ENCODE measurements at regions not wholly inside any gene's neighbourhood (a gene's known extent, or its start where the extent isn't known, plus 50 kb on each side); places are given as distances from the start of the nearest gene placed in this dataset.

- in situ Hi-C loops (cut with MboI) = no loop called here
Observed at GRCh38 chr1:57824535-57824934, 400.7 kb upstream of the DAB1 start.

GRCh38 chr1:57820356-57821095 lies 396.7 kb upstream of the DAB1 start:
- H3K9me3 ChIP-seq (replicated peaks; ENCODE audit: control insufficient read depth, insufficient read depth, low read length) = no peaks in the 10 kb centered on the region
- H3K9ac ChIP-seq (ENCODE audit: control insufficient read depth, insufficient read depth, low read length) = no peak overlapping the region
- TF ChIP-seq STAT1 (conservative IDR thresholded peaks at IDR 0.05) (no peak), NR2C2 (IDR thresholded peaks at IDR 0.05; ENCODE audit: borderline replicate concordance, control insufficient read depth, insufficient read length, low read depth) (no peak), CHD4 (IDR thresholded peaks at IDR 0.05) (no peak), IKZF2 (IDR thresholded peaks at IDR 0.05) (no peak), CREM (IDR thresholded peaks at IDR 0.05; ENCODE audit: low read depth) (no peak), WRNIP1 (IDR thresholded peaks at IDR 0.05; ENCODE audit: borderline replicate concordance, low read depth, low read length) (no peak)
- TF ChIP-seq, protein P1, sequence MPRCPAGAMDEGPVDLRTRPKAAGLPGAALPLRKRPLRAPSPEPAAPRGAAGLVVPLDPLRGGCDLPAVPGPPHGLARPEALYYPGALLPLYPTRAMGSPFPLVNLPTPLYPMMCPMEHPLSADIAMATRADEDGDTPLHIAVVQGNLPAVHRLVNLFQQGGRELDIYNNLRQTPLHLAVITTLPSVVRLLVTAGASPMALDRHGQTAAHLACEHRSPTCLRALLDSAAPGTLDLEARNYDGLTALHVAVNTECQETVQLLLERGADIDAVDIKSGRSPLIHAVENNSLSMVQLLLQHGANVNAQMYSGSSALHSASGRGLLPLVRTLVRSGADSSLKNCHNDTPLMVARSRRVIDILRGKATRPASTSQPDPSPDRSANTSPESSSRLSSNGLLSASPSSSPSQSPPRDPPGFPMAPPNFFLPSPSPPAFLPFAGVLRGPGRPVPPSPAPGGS (IDR thresholded peaks at IDR 0.05; ENCODE audit: borderline replicate concordance, insufficient read depth, low read depth, low read length, poor library complexity, severe bottlenecking) = no peak
- ChIA-PET SMC1A (ENCODE audit: uncharacterized antibody, unreplicated experiment) (interaction anchor here (1.3 to 2.0 kb wide), 2 partner anchors 13 to 35 kb away, joined by 4 to 5 read pairs; no protein-coding TSS in a partner anchor), POLR2A (no interaction called here), RAD21 (ENCODE audit: unreplicated experiment) (no interaction called here), CTCF (interaction anchor here (1.1 kb wide), 1 partner anchor 11 kb away, joined by 3 read pairs; no protein-coding TSS in a partner anchor)
- intact Hi-C loops (cut with micrococcal nuclease; ENCODE audit: unreplicated experiment) = no loop called here
- H3K36me3 ChIP-seq (ENCODE audit: control insufficient read depth in 2 of 2, insufficient read depth in 2 of 2, low read length in 1 of 2) = no peaks in the 10 kb centered on the region
- no TSS peak for BruUV-seq (replicated peaks)
- no peak overlapping the region for H3K27ac ChIP-seq (ENCODE audit: control insufficient read depth, insufficient read depth)
- no peak overlapping the region for H2AFZ ChIP-seq (ENCODE audit: control insufficient read depth, low read depth, low read length)
- H3K4me2 ChIP-seq (ENCODE audit: control insufficient read depth, insufficient read depth) = no peak overlapping the region
- no peaks in the 10 kb centered on the region for H3K79me2 ChIP-seq (ENCODE audit: control insufficient read depth, insufficient read depth, low read length)
- H3K4me3 ChIP-seq = no peak overlapping the region
- WGBS (ENCODE audit: insufficient coverage, insufficient replicate concordance, low lambda C conversion rate, missing lambda C conversion rate) = 9% methylated on average over 6 of the region's 6 CpGs
- ATAC-seq = no peak
- H3K27me3 ChIP-seq (replicated peaks in 1 of 2; ENCODE audit: control insufficient read depth in 2 of 2, insufficient read depth in 2 of 2, low read length in 1 of 2) = no peaks in the 10 kb centered on the region
- no peak for DNase-seq (ENCODE audit: low read depth, low spot score)
- FAIRE-seq = no peak
- no peaks in the 10 kb centered on the region for H3K4me1 ChIP-seq (ENCODE audit: control insufficient read depth, insufficient read depth, low read length)
- in situ Hi-C loops (cut with MboI) = no loop called here
- no peaks in the 10 kb centered on the region for H4K20me1 ChIP-seq (ENCODE audit: control insufficient read depth, insufficient read depth)

More at GRCh38 chr1:57824535-57824934, 400.7 kb upstream of the DAB1 start:
- RAD21 ChIA-PET (ENCODE audit: unreplicated experiment) = no interaction called here
- H3K9ac ChIP-seq (ENCODE audit: control insufficient read depth, insufficient read depth, low read length) = no peak overlapping the region
- no peaks in the 10 kb centered on the region for H3K79me2 ChIP-seq (ENCODE audit: control insufficient read depth, insufficient read depth, low read length)
- H3K36me3 ChIP-seq (ENCODE audit: control insufficient read depth in 2 of 2, insufficient read depth in 2 of 2, low read length in 1 of 2) = no peaks in the 10 kb centered on the region
- 0% methylated on average over 3 of the region's 3 CpGs for whole genome bisulfite sequencing (ENCODE audit: insufficient coverage, insufficient replicate concordance, low lambda C conversion rate, missing lambda C conversion rate)
- no peaks in the 10 kb centered on the region for H3K27me3 ChIP-seq (replicated peaks in 1 of 2; ENCODE audit: control insufficient read depth in 2 of 2, insufficient read depth in 2 of 2, low read length in 1 of 2)
- no peaks in the 10 kb centered on the region for H4K20me1 ChIP-seq (ENCODE audit: control insufficient read depth, insufficient read depth)
- SMC1A ChIA-PET (ENCODE audit: uncharacterized antibody, unreplicated experiment) = no interaction called here
- ATAC-seq = no peak
- H3K4me1 ChIP-seq (ENCODE audit: control insufficient read depth, insufficient read depth, low read length) = no peaks in the 10 kb centered on the region
- FAIRE-seq = no peak
- H3K4me3 ChIP-seq = no peak overlapping the region
- POLR2A ChIA-PET = no interaction called here
- no peak for TF ChIP-seq ASH2L (IDR thresholded peaks at IDR 0.05; ENCODE audit: borderline replicate concordance, low read depth)
- CTCF ChIA-PET = no interaction called here
- no peak overlapping the region for H3K4me2 ChIP-seq (ENCODE audit: control insufficient read depth, insufficient read depth)
- intact Hi-C loops (cut with micrococcal nuclease; ENCODE audit: unreplicated experiment) = no loop called here
- no peak overlapping the region for H2AFZ ChIP-seq (ENCODE audit: control insufficient read depth, low read depth, low read length)
- no TSS peak for BruUV-seq (replicated peaks)
- H3K27ac ChIP-seq (ENCODE audit: control insufficient read depth, insufficient read depth) = no peak overlapping the region
- H3K9me3 ChIP-seq (replicated peaks; ENCODE audit: control insufficient read depth, insufficient read depth, low read length) = no peaks in the 10 kb centered on the region
- DNase-seq (ENCODE audit: low read depth, low spot score) = no peak

All from GM12878 (cell line).